ENCODE measurements at regions not wholly inside any gene's neighbourhood (a gene's known extent, or its start where the extent isn't known, plus 50 kb on each side); places are given as distances from the start of the nearest gene placed in this dataset.

DNA sequence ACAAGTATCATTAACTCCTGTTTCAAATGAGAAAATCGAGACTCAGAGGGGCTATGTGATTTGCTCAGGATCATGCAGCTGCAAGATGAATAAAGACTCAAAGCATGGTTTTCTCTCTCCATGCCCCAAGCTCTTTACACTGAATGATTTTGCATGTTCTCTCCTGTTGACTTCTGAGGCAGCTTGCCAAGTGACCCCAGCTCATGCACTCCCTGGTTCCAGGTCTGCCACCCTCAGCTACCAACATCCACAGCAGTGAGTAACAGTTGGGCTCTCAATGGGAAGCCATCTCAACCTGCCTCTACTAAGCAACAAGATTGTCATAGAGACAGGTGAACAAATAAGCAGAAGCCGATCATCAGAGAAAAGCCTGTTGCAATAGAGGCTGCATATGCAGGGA is 116.9 kb upstream of the GADL1 start:
- TF ChIP-seq EZH2 (IDR thresholded peaks at IDR 0.05; ENCODE audit: insufficient read depth, poor library complexity, severe bottlenecking) (no peak), EZH2phosphoT487 (IDR thresholded peaks at IDR 0.05; ENCODE audit: insufficient read depth, low read depth) (no peak)

All from GM23248 (cell line).